Keratinocyte (primary cell): ENCODE measurements at regions not wholly inside any gene's neighbourhood (a gene's known extent, or its start where the extent isn't known, plus 50 kb on each side); places are given as distances from the start of the nearest gene placed in this dataset.

Source experiments
- EZH2 ChIP-seq: IDR thresholded peaks from one replicate; pipeline ENCODE4 v1.6.1; 2012; ENCODE audit warnings: inconsistent platforms, mild to moderate bottlenecking, low read length, moderate library complexity
- TF ChIP-seq, protein P1 (sequence below), 3 experiments: IDR thresholded peaks in 1 of 3; conservative IDR thresholded peaks in 1 of 3; optimal IDR thresholded peaks in 1 of 3; 2 replicates in 2 of 3; 3 replicates in 1 of 3; pipeline versions ENCODE3 to v1.5.1; 2011; ENCODE audit warnings: low read length in 3 of 3, mild to moderate bottlenecking in 3 of 3, moderate library complexity in 2 of 3, control low read depth in 1 of 3, inconsistent platforms in 1 of 3; ENCODE audit not compliant: insufficient read depth in 2 of 3; ENCODE audit errors: extremely low read depth in 1 of 3

DNA sequence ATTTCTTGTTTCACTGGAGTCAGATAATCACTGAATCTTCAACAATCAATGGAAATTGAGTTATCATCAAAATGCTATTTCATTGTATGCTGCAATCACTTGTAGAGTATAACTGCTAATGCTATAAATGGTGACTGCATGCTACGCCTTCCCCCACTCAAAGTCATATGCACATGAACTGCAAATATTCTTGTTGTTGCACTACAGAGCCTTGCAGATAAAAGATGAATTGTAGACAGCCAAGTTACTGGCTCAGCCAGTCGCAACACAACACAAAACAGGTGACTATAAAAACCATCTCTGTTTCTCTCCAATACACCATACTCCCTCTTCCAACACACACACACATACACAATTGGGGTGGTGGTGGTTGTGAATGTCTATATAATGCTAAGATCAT lies 171.0 kb upstream of the HMGA2 start:
- TF ChIP-seq, protein P1, sequence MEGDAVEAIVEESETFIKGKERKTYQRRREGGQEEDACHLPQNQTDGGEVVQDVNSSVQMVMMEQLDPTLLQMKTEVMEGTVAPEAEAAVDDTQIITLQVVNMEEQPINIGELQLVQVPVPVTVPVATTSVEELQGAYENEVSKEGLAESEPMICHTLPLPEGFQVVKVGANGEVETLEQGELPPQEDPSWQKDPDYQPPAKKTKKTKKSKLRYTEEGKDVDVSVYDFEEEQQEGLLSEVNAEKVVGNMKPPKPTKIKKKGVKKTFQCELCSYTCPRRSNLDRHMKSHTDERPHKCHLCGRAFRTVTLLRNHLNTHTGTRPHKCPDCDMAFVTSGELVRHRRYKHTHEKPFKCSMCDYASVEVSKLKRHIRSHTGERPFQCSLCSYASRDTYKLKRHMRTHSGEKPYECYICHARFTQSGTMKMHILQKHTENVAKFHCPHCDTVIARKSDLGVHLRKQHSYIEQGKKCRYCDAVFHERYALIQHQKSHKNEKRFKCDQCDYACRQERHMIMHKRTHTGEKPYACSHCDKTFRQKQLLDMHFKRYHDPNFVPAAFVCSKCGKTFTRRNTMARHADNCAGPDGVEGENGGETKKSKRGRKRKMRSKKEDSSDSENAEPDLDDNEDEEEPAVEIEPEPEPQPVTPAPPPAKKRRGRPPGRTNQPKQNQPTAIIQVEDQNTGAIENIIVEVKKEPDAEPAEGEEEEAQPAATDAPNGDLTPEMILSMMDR (optimal IDR thresholded peaks at IDR 0.05 in 1 of 3, IDR thresholded peaks at IDR 0.05 in 1 of 3, conservative IDR thresholded peaks at IDR 0.05 in 1 of 3; ENCODE audit: extremely low read depth in 1 of 3, insufficient read depth in 2 of 3, low read length in 3 of 3), result no peak
- no peak for TF ChIP-seq EZH2
